ENCODE measurements at regions not wholly inside any gene's neighbourhood (a gene's known extent, or its start where the extent isn't known, plus 50 kb on each side); places are given as distances from the start of the nearest gene placed in this dataset.
"Not testable (repeated sequence)": the region's sequence is repeated elsewhere in the genome, so short reads cannot be mapped to it uniquely, and the experiment has no call there.

DNA sequence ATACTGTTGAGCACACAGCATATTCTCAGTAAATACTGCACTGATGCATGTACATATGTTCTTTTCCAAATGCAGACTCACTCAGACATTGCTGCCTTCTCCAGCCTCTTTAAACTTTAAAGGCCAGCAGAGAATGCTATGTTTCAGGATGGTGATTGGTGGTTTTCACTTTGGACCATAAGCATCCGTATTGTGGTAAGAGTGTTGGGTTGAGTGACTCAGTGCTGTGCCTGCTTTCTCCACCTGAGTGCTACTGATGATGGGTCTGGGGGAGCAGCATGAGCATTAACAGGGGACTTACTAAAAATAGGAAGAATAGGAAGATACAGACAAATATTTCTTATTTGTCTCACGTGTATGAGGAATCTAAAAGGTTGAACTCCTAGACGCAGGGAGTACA lies 56.3 kb upstream of the ZNF92 start:
- no peak for DNase-seq (ENCODE audit: insufficient read length)
- no peak for TF ChIP-seq POLR2AphosphoS5 (IDR thresholded peaks at IDR 0.05; ENCODE audit: low read depth, low read length)
- TF ChIP-seq POLR2A (IDR thresholded peaks at IDR 0.05; ENCODE audit: low read depth, low read length) = no peak
- no peak for TF ChIP-seq TAF1 (IDR thresholded peaks at IDR 0.05; ENCODE audit: borderline replicate concordance, low read depth, low read length)
- no peak for FAIRE-seq

DNA sequence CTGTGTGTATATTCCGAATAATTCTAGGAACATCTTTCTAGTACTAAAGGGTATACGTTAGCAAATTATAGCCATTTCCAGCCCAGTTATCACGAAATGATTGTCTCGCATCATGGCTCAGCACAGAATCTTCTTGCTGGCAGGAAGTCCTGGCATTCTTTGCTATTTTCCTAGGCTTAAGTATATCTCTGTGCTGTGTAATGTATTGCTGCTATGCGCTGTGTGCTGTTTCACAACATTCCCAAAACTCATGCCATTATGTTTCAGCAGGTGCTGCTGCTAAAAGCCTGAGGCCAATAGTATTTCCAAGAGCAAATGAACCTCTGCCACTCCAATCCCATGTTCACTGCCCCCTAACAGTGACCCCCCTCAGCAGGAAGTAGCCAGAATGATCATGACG lies 62.9 kb upstream of the ZNF92 start:
- TF ChIP-seq TAF1 (IDR thresholded peaks at IDR 0.05; ENCODE audit: borderline replicate concordance, low read depth, low read length) = no peak
- TF ChIP-seq POLR2A (IDR thresholded peaks at IDR 0.05; ENCODE audit: low read depth, low read length) = no peak
- TF ChIP-seq POLR2AphosphoS5 (IDR thresholded peaks at IDR 0.05; ENCODE audit: low read depth, low read length) = no peak
- DNase-seq (ENCODE audit: insufficient read length) = no peak
- FAIRE-seq = no peak

DNA sequence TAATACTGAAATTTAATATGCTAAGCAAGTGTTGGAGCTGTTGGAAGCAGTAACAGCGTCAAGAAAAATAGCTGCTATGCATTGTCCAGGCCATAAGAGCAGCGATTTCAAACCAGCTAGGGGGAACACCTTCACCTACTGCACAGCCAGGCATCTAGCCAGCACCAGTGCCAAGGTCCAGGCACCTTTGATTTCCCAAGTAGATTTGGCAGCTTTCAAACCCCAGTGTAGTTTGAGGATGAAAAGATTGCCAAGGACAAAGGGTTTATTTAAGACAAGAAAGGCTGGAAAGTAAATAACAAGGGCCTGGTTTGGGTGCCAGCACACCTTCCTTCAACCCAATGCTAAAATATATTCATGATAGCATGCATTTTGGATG lies 65.4 kb upstream of the ZNF92 start:
- DNase-seq (ENCODE audit: insufficient read length) = no peak
- FAIRE-seq = no peak
- no peak for TF ChIP-seq POLR2A (IDR thresholded peaks at IDR 0.05; ENCODE audit: low read depth, low read length)
- TF ChIP-seq TAF1 (IDR thresholded peaks at IDR 0.05; ENCODE audit: borderline replicate concordance, low read depth, low read length) = no peak
- TF ChIP-seq POLR2AphosphoS5 (IDR thresholded peaks at IDR 0.05; ENCODE audit: low read depth, low read length) = no peak

DNA sequence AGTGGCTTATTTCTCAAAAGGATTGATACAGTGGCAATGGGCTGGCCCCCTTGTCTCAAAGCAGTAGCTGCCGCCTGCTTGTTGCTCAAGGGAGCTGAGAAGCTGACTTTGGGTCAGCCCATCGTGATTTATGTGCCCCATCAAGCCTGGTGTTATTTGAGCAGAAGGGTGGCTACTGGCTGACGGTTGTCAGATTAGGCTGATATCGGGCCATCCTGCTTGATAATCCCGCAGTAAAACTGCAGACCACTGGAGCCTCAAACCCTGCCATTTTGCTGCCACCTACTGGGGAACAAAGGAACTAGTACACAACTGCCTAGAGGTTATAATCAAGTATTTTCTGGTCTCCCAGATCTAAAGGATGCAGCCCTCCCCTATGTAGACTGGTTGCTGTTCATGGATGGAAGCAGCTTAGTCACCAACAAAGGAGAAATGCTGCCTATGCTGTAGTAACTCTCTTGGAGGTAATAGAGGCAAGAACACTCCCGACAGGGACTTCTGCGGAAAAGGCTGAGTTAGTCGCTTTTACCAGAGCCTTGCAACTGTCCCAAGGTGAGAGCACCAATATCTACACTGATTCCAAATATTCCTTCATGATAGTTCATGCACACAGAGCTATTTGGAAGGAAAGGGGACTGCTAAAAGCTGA lies 65.9 kb upstream of the ZNF92 start:
- no peak for TF ChIP-seq POLR2A (IDR thresholded peaks at IDR 0.05; ENCODE audit: low read depth, low read length)
- TF ChIP-seq TAF1 (IDR thresholded peaks at IDR 0.05; ENCODE audit: borderline replicate concordance, low read depth, low read length) = no peak
- TF ChIP-seq POLR2AphosphoS5 (IDR thresholded peaks at IDR 0.05; ENCODE audit: low read depth, low read length) = no peak

DNA sequence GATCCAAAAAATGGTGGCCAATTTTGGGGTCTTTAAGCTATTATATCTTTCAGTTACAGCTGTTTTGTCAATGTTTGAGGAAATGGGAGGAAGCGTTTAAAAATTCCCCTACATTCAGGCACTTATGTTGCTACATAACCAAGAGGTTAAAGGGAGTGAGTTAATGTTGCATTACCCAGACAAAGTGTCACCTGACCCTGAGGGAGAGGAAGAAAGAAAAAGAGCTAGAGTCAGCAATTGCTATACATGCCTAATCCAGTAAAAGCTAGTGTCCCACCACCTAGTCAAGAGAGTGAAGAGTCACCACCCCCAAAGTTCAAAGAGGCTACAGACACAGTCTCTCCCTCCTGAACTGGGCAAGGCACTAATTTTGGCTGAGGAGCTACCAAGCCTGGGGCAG lies 69.5 kb upstream of the ZNF92 start:
- DNase-seq (ENCODE audit: insufficient read length) (no peak), FAIRE-seq (no peak)
- TF ChIP-seq TAF1 (IDR thresholded peaks at IDR 0.05; ENCODE audit: borderline replicate concordance, low read depth, low read length) = no peak
- TF ChIP-seq POLR2A (IDR thresholded peaks at IDR 0.05; ENCODE audit: low read depth, low read length) = no peak
- TF ChIP-seq POLR2AphosphoS5 (IDR thresholded peaks at IDR 0.05; ENCODE audit: low read depth, low read length) = no peak

More for the DNA sequence above, 65.9 kb upstream of the ZNF92 start:
- FAIRE-seq (peak; percentile 70), DNase-seq (ENCODE audit: insufficient read length) (peak; percentile 13)

DNA sequence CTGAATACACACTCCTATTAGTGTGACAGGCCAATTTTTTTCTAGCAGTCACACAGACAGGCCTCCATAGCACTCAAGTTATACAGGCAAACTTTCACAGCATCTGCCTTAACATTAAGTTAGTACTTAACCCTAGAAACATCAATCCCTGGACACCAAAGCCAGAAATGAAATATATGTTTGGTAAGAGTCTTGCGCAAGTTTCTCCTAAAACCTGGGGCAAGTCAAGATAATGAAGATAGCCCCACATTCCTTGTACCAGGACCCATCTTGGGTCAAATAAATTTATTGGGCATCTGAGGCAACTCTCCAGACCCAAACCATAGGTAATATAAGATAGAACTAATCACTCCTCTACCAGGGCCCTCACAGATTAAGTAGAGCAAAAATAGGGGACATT lies 70.8 kb upstream of the ZNF92 start:
- DNase-seq (ENCODE audit: insufficient read length) (no peak), FAIRE-seq (no peak)
- TF ChIP-seq TAF1 (IDR thresholded peaks at IDR 0.05; ENCODE audit: borderline replicate concordance, low read depth, low read length) (no peak), POLR2AphosphoS5 (IDR thresholded peaks at IDR 0.05; ENCODE audit: low read depth, low read length) (no peak), POLR2A (IDR thresholded peaks at IDR 0.05; ENCODE audit: low read depth, low read length) (no peak)

DNA sequence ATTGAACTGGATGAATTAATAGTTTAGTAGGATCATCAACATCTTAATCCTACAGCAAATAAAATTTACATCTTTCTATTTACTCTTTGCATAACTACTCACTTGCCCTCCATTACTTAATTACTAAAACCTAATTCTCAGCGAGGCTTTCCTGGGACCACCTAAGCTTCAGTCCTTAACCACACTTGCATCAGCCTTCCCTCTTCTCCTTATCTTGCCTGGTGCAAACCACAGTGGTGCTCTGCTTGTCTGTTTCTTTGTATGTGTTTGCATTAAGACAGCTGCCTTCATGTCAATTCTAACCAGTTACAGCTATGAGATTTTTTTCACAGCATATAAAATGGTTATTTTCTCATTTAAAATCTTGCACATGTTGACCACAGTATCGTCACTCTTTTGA lies 72.6 kb upstream of the ZNF92 start:
- TF ChIP-seq POLR2A (IDR thresholded peaks at IDR 0.05; ENCODE audit: low read depth, low read length) (no peak), POLR2AphosphoS5 (IDR thresholded peaks at IDR 0.05; ENCODE audit: low read depth, low read length) (no peak), TAF1 (IDR thresholded peaks at IDR 0.05; ENCODE audit: borderline replicate concordance, low read depth, low read length) (no peak)
- FAIRE-seq (no peak), DNase-seq (ENCODE audit: insufficient read length) (no peak)

DNA sequence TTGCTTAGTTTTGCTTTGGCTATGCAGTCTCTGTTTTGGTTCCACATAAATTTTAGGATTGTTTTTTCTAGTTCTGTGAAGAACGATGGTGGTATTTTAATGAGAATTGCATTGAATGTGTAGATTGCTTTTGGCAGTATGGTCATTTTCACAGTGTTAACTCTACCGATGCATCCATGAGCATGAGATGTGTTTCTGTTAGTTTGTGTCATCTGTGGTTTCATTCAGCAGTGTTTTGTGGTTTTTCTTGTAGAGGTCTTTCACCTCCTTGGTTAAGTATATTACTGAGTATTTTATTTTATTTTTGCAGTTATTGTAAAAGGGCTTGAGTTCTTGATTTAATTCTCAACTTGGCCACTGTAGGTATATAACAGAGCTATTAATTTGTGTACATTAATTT lies 78.2 kb upstream of the ZNF92 start:
- FAIRE-seq (no peak), DNase-seq (ENCODE audit: insufficient read length) (no peak)
- TF ChIP-seq POLR2AphosphoS5 (IDR thresholded peaks at IDR 0.05; ENCODE audit: low read depth, low read length) (no peak), TAF1 (IDR thresholded peaks at IDR 0.05; ENCODE audit: borderline replicate concordance, low read depth, low read length) (no peak), POLR2A (IDR thresholded peaks at IDR 0.05; ENCODE audit: low read depth, low read length) (no peak)

DNA sequence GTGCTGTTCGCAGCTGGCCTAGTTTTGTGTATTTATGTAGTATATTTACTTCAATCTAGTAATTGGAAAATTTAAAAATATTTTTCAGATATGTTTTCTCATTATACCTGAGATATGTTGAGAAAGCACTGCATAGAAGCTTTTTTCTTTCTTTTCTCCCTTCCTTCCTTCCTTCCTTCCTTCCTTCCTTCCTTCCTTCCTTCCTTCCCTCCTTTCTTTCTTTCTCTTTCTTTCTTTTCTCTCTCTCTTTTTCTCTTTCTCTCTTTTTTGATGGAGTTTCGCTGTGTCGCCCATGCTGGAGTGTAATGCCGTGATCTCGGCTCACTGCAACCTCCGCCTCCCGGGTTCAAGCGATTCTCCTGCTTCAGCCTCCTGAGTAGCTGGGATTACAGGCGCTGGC lies 83.3 kb upstream of the ZNF92 start:
- not testable (repeated sequence) for FAIRE-seq; DNase-seq (ENCODE audit: insufficient read length)

DNA sequence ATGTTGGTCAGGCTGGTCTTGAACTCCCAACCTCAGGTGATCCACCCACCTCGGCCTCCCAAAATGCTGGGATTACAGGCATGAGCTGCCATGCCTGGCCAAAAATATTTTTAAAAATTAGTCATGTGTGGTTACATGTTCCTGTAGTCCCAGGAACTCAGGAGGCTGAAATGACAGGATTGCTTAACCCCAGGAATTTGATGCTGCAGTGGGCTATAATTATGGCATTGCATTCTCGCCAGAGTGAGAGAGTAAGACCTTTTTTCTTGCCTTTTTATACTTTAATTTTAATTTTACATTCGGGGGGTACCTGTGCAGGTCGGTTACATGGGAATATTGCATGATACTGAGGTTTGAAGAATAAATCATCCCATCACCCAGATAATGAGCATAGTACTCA lies 86.6 kb upstream of the ZNF92 start:
- TF ChIP-seq POLR2AphosphoS5 (IDR thresholded peaks at IDR 0.05; ENCODE audit: low read depth, low read length) (no peak), TAF1 (IDR thresholded peaks at IDR 0.05; ENCODE audit: borderline replicate concordance, low read depth, low read length) (no peak), POLR2A (IDR thresholded peaks at IDR 0.05; ENCODE audit: low read depth, low read length) (no peak)
- DNase-seq (ENCODE audit: insufficient read length) = no peak
- FAIRE-seq = no peak

DNA sequence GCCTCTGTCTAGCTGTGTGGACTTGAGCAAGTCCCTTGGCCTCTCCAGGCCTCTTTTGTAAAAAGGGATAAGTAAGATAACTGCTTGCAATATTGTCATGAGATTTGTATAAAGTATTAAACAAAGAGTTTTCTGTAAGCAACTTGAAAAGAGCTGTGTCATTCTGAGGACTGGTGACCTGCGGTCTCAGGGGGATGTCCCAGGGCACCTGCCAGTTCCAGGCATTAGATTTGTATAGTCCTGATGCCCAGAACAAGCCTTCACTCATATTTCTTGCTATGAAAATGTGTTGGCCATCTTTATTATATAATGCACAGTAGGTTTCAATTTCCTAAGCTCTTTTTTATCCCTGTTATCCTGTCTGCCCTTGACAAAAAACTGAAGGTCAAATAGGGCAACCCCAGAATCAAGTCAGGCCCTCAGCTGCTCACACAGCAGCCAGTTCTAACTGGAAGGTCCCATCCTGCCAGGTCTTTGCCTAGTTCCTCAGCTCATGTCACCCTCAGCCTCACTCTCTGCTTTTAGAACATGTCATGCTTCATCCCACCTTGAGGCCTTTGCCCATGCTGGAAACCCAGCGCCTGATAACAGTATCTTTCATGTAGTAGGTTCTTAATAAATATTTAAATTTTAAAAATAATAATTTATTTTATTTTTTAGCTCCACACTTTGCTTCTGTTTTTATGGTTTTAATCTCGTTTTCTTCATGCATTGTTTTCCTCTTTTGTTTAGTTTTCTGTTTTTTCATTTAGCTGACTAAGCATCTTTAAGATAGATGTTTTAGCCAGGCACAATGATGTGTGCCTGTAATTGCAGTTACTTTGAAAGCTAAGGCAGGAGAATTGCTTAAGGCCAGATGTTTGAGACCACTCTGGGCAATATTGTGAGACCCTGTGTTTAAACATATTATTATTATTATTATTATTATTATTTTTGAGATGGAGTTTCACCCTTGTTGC lies 87.5 kb upstream of the ZNF92 start:
- FAIRE-seq (no peak), DNase-seq (ENCODE audit: insufficient read length) (no peak)
- no peak for TF ChIP-seq POLR2AphosphoS5 (IDR thresholded peaks at IDR 0.05; ENCODE audit: low read depth, low read length)

DNA sequence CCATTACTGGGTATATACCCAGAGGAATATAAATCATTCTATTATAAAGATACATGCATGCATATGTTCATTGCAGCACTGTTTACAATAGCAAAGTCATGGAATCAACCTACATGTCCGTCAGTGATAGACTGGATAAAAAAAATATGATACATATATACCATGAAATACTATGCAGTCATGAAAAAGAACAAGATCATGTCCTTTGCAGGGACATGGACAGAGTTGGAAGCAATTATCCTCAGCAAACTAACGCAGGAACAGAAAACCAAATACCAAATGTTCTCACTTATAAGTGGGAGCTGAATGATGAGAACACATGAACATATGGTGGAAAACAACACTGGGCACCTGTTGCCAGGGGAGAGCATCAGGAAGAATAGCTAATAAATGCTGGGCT lies 88.4 kb upstream of the ZNF92 start:
- FAIRE-seq; DNase-seq (ENCODE audit: insufficient read length): not testable (repeated sequence)

Measured in GM12892 (cell line).